Epithelial cell of prostate (primary cell): ENCODE measurements at regions not wholly inside any gene's neighbourhood (a gene's known extent, or its start where the extent isn't known, plus 50 kb on each side); places are given as distances from the start of the nearest gene placed in this dataset.
"Not testable (repeated sequence)": the region's sequence is repeated elsewhere in the genome, so short reads cannot be mapped to it uniquely, and the experiment has no call there.

Experiments used
- DNase-seq: peaks from one replicate; pipeline ENCODE4 v3.0.0-alpha.2; 2011; ENCODE audit warnings: low read depth, low spot score
- H3K27ac ChIP-seq: fragments of 450-650 bp; 2 replicates; pipeline ENCODE4 v1.5.1; 2017; ENCODE audit warnings: mild to moderate bottlenecking

DNA sequence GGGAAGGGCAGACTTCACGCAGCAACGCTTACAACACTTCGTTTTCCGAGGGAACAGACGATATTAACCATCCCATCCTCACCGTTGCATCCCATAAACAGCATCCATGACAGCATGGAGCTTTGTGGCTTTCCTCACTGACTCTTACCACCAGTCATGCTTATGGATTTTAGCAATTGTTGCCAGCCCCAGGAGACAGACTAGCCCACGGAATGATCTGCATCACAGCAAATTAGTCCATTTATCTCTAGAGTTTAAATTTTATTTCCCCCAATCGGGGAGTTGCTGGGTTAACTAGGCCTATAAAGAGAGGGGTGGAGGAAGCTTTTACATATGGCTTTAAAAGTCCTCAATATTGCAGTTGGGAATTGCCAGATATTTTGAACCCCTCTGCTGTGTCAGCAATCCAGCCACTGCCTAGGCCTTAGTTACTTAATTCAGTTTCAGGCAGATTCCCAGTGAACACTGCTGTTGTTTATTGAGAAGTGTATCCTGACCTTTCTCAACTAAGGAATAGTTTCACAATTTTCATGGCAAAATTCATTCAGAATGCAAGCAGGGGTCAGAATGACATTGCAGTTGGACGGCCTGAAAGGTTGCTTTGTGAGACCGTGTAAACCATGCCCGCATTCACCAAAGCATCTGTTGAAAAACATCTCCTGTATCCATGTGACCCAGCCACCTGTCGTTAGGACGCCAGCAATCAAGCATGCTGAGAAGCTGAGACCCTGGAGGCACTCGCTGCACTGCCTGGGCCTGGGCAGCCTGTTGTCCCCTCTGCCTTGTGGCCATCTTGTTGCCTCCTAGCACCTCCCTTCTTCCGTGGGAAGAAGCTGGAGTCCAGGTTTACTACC lies 397.4 kb upstream of the TPM1 start:
- H3K27ac ChIP-seq = no peak overlapping the region
- DNase-seq = no peak

GRCh38 chr15:62647202-62647842 lies 395.2 kb upstream of the TPM1 start:
- DNase-seq = peak; percentile 67
- peak overlapping the region; percentile 5 for H3K27ac ChIP-seq

DNA sequence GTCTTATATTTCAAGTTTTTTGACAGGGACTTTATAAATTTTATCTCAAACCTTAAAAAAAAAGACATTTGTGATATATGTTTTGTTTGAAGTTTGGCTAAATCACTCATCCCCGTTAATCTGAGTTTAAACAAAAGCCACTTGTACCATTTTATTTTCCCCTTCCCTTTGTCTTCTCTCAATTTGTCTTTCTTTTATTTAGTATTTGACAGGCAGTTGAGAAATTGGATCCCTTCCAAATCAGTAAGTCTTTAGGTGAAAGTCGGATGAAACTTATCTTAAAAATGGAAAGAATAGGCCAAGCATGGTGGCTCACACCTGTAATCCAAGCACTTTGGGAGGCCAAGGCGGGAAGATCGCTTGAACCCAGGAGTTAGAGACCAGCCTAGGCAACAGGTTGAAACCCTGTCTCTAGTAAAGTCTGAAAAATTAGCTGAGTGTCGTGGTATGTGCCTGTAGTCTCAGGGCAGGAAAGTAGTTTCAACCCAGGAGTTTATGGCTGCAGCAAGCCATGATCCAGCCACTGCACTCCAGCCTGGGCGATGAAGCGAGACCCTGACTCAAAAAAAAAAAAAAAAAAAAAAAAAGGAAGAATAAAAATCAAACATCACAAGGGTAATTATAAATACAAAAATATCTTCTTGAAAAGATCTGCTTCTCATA lies 394.6 kb upstream of the TPM1 start:
- DNase-seq = no peak
- H3K27ac ChIP-seq = no peak overlapping the region

DNA sequence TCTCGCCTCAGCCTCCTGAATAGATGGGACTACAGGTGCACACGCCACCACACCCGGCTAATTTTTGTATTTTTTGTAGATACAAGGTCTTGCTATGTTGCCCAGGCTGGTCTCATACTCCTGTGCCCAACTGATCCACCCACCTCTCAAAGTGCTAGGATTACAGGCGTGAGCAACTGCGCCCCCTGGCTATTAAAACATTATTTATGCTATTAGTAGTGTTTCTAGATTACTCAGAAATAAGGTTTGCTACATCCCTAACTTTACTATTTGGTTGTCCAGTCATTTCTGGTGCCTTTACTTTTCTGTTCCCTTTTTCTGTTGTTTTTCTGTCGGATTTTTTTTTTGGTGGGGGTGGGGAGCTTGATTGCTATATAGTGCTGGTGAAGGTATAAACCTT lies 393.6 kb upstream of the TPM1 start:
- no peak for DNase-seq
- H3K27ac ChIP-seq = no peak overlapping the region

DNA sequence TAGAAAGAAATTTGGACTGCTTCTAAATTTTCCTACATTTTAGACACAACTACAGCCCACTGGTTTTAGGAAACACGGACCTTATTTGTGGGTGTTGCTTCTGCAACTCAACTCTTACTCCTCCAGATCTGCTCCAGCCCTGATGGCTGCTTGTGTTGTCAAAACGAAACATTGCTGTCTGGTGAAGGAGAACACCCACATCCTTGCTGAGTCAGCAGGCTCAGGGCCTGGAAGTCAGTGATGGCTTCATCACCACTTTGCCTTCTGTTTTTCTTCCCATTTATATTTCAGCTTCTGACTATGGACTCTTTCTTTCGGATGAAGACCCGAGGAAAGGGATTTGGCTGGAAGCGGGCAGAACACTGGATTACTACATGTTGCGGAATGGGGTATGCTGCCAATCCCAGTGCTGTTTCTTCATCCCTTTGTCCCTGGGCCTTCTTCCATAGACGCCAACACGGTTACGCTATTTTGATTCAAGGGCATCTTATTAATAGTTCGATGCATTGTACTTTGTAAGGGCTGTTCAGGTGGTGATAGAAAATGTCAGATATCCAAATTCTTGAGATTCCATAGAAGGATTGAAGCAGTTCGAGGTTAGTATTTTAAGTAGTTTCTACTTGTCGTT lies 392.6 kb upstream of the TPM1 start:
- no peak for DNase-seq

DNA sequence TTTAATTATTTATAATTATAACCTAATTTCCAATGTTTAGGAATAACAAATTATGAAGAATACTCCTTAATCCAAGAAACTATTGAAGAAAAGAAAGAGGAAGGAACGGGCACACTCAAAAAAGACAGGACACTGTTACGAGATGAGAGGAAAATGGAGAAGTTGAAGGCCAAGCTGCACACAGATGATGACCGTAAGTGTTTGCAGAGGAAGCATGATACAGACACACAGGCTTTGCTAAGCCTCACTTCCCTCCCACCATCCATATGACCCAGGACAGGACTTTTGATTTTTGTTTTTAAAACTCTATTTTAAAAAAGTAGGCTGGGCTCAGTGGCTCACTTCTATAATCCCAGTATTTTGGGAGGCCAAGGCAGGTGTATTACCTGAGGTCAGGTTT lies 389.4 kb upstream of the TPM1 start:
- DNase-seq = no peak
- H3K27ac ChIP-seq = no peak overlapping the region

More for the DNA sequence above, 392.6 kb upstream of the TPM1 start:
- H3K27ac ChIP-seq = no peak overlapping the region

DNA sequence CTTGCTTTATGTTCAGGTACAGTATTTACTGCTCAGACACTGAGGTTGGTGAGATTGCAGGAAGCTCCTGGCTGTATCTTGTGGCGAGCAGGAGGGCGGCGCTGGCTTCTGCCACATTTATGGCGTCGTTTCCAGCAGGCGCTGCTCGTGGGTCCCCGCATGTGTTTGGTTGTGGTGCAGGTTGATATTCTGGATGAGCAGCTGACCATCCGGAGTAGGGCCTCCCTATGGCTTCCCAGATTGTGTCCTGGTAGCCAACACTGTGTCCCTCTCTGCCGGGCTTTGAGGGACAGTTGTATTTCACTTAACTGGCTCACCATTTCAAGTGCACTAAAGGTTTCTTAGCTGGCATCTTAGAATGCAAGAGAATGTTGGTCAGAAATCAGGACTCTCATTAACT lies 386.5 kb upstream of the TPM1 start:
- H3K27ac ChIP-seq = no peak overlapping the region
- DNase-seq = no peak

GRCh38 chr15:62657501-62657900 lies 385.0 kb upstream of the TPM1 start:
- H3K27ac ChIP-seq, DNase-seq: not testable (repeated sequence)

- H3K27ac ChIP-seq = no peak overlapping the region
- no peak for DNase-seq
Observed at GRCh38 chr15:62658498-62658897, 384.0 kb upstream of the TPM1 start.

DNA sequence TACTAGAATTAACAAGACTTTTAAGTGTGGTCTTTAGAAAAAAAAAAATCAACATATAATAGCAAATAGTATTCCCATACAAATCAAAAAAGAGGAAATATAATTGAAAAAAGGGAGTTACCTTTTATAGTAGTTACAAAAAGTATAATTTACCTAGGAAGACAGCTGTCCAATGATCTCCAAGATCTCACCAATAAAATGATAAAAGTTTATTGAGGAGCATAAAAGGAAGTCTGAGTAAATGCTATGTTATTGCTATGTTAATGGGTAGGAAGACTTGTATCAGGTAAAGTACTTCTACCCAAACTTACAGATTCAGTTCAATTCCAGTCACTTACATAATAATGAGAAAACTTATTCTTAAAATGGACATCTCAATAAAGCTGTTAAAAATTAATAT lies 379.0 kb upstream of the TPM1 start:
- no peak overlapping the region for H3K27ac ChIP-seq
- no peak for DNase-seq

- H3K27ac ChIP-seq = no peak overlapping the region
- no peak for DNase-seq
Observed at GRCh38 chr15:62665449-62665848, 377.1 kb upstream of the TPM1 start.

DNA sequence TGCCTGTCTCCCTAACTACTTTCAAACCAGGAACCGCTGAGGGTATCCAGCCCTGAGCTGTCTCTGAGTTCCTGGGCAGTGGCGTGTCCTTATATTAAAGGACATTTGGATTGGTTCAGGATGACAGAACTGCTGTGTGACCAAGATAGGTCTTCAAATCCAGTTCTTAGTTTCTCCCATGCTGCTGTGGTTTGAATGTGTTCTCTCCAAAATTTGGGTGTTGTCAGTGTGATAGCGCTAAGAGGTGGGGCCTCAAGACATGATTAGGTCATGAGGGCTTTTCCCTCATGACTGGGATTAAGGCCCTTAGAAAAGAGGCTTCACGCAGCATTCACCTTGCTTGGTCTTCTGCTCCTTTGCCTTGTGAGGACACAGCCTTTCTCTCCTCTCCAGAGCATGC lies 376.5 kb upstream of the TPM1 start:
- no peak overlapping the region for H3K27ac ChIP-seq
- no peak for DNase-seq

- no peak overlapping the region for H3K27ac ChIP-seq
- DNase-seq = no peak
Observed at GRCh38 chr15:62672268-62672667, 370.3 kb upstream of the TPM1 start.

- H3K27ac ChIP-seq = no peak overlapping the region
- no peak for DNase-seq
Observed at GRCh38 chr15:62676891-62677290, 365.7 kb upstream of the TPM1 start.

DNA sequence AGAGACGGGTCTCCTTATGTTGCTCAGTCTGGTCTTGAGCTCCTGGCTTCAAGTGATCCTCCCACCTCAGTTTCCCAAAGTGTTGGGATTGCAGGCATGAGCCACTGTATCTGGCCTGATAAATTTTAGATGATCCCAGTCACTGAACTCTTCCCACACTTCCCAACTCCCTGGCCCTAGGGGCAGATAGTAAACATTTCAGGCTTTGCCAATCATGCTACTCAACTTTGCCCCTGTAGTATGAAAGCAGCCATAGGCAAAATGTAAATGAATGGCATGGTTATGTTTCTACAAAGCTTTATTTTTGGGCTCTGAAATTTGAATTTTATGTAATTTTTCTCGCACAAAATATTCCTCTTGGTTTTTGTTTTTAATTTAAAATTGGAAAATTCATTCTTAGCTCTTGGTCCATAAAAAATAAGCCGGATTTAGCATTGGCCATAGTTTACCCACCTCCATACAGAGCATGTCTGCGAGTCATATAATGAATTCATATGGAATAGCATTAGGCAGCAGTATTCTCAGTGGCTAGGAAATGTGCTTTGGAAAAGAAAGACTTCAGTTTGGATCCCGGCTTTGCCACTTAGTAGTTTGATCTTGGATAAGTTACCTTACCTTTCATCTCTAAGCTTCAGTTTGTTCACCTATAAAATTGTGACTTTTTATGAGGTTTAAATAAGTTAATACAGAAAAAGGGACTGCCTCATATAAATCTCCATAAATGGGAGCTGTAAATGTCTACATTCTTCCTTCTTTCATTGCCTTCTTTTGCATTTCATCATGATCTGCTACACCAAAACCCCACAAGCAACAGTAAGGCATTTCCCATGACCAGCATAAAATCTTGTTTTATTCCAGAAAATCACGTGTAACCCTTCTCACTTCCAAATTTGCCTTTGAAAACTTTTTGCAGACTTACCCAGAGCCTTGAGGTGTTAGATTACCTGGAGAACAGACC lies 360.3 kb upstream of the TPM1 start:
- DNase-seq = no peak
- no peak overlapping the region for H3K27ac ChIP-seq

DNA sequence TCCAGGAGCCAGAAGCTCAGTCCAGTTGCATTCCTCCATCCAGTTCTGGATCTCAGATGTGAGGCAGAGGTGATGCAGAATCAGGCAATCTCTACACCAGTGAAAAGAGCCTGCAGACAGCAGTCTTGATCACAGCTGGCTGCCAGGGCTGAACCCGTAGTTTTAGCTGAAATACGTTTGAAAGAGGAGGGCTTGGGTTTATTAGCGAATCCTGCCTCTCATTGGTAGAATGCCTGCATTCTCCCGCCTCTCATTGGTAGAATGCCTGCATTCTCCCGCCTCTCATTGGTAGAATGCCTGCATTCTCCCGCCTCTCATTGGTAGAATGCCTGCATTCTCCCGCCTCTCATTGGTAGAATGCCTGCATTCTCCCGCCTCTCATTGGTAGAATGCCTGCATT lies 359.4 kb upstream of the TPM1 start:
- not testable (repeated sequence) for H3K27ac ChIP-seq, DNase-seq

DNA sequence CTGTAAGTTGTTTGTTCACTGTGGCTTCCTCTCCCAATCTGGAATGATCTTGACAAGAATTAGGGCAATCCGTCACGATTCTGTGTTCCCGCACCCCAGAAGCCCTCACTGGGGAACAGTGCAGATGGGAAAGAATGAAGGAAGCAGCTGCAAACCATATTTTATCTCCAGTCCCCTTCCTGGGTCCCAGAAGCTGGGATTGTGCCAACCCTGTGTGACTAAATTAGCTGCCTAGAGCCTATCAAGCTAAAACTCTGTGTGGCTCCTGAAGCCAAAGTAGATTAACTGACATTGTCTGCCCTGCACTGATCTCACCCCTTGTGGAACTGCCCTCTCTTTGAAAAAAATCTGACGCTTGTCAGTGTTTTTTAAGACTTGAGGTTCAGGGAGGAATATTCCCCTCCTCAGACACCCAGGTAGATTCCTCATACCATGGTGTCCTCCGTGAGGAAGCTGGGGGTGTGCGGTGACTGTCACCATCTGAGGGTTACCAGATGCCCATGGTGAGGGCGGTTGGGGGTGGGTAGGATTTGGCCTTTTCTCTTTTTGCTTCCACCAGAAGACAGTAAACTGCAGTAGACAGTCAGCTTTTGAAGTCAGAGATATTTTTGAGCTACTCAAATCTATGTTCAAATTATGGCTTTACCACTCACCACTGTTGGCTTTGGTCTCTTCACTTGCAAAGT lies 358.3 kb upstream of the TPM1 start:
- H3K27ac ChIP-seq = no peak overlapping the region
- no peak for DNase-seq

DNA sequence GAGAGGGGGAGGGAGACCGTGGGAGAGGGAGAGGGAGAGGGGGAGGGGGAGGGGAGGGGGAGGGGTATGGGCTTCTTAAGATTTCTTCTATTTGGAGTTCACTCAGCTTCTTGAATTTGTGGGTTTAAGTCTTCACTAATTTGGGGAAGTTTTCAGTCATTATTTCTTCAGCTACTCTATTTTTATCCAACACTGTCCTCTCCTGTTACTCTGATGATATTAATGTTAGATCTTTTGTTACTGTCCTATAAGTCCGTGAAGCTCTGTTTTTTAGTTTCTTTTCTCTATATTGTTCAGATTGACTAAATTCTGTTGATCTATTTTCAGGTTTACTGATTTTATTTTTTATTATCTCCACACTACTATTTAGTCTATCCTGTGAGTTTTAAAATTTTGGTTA lies 351.5 kb upstream of the TPM1 start:
- no peak overlapping the region for H3K27ac ChIP-seq
- no peak for DNase-seq

DNA sequence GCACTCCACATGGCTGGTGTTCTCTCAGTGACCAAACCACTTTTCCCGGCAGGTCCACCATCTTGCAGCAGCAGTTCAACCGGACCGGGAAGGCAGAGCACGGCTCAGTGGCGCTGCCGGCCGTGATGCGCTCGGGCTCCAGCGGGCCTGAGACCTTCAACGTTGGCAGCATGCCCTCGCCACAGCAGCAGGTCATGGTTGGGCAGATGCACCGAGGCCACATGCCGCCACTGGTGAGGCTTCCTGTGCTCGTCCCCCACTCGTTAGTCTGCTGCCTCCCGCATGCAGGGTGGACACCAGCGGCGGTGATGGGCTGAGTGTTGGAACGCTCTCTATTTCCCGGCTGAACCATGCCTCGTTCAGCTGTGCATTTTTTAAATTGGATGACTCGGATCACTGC lies 344.9 kb upstream of the TPM1 start:
- DNase-seq = no peak
- no peak overlapping the region for H3K27ac ChIP-seq
